Cortex of kidney (tissue), 1 donor: ENCODE measurements at regions not wholly inside any gene's neighbourhood (a gene's known extent, or its start where the extent isn't known, plus 50 kb on each side); places are given as distances from the start of the nearest gene placed in this dataset.
"Not testable (repeated sequence)": the region's sequence is repeated elsewhere in the genome, so short reads cannot be mapped to it uniquely, and the experiment has no call there.

Experiments used
- DNase-seq: peaks from one replicate; lab custom pipeline; 2025; lab: John Stamatoyannopoulos, UW

GRCh38 chr15:62889141-62889661 is 153.3 kb upstream of the TPM1 start:
- no peak for DNase-seq

GRCh38 chr15:62889734-62890505 is 152.6 kb upstream of the TPM1 start:
- no peak for DNase-seq

GRCh38 chr15:62894322-62895085 is 148.0 kb upstream of the TPM1 start:
- no peak for DNase-seq

GRCh38 chr15:62895139-62895866 is 147.2 kb upstream of the TPM1 start:
- no peak for DNase-seq

- DNase-seq: no peak
These were observed 146.6 kb upstream of the TPM1 start for GRCh38 chr15:62895905-62896316.

GRCh38 chr15:62896380-62896866 is 146.1 kb upstream of the TPM1 start:
- DNase-seq: no peak

- DNase-seq: no peak
These were observed 145.5 kb upstream of the TPM1 start for GRCh38 chr15:62896969-62897486.

GRCh38 chr15:62897634-62898033 is 144.9 kb upstream of the TPM1 start:
- no peak for DNase-seq

- no peak for DNase-seq
These were observed 143.5 kb upstream of the TPM1 start for GRCh38 chr15:62899090-62899493.

GRCh38 chr15:62900071-62900802 is 142.3 kb upstream of the TPM1 start:
- DNase-seq: no peak

- no peak for DNase-seq
These were observed 141.5 kb upstream of the TPM1 start for GRCh38 chr15:62901087-62901486.

- no peak for DNase-seq
These were observed 140.5 kb upstream of the TPM1 start for GRCh38 chr15:62901909-62902546.

- DNase-seq: no peak
These were observed 139.7 kb upstream of the TPM1 start for GRCh38 chr15:62902821-62903220.

GRCh38 chr15:62903437-62903836 is 139.1 kb upstream of the TPM1 start:
- no peak for DNase-seq

- no peak for DNase-seq
These were observed 138.3 kb upstream of the TPM1 start for GRCh38 chr15:62904041-62904910.

GRCh38 chr15:62906627-62907026 is 135.9 kb upstream of the TPM1 start:
- no peak for DNase-seq

- DNase-seq: no peak
These were observed 135.3 kb upstream of the TPM1 start for GRCh38 chr15:62907275-62907674.

- DNase-seq: not testable (repeated sequence)
These were observed 134.2 kb upstream of the TPM1 start for GRCh38 chr15:62908341-62908740.

- DNase-seq: no peak
These were observed 133.3 kb upstream of the TPM1 start for GRCh38 chr15:62909257-62909656.

GRCh38 chr15:62912282-62912681 is 130.3 kb upstream of the TPM1 start:
- no peak for DNase-seq
